AG09309 (cell line): ENCODE measurements at regions not wholly inside any gene's neighbourhood (a gene's known extent, or its start where the extent isn't known, plus 50 kb on each side); places are given as distances from the start of the nearest gene placed in this dataset.

ENCODE experiments used
- DNase-seq: peaks from one replicate; pipeline ENCODE4 v3.0.0-alpha.2; 2010; ENCODE audit warnings: low read depth
- H3K4me3 ChIP-seq: 2 replicates; pipeline ENCODE4 v1.5.1; 2011; ENCODE audit warnings: mild to moderate bottlenecking, low read depth, low read length, moderate library complexity; ENCODE audit not compliant: control insufficient read depth
- CTCF ChIP-seq: IDR thresholded peaks from 2 replicates; pipeline ENCODE4 v1.5.1; 2011; ENCODE audit warnings: mild to moderate bottlenecking, low read depth, low read length, inconsistent platforms; ENCODE audit not compliant: insufficient read depth, control insufficient read depth; ENCODE audit errors: missing control alignments

- no peak overlapping the region for H3K4me3 ChIP-seq
- TF ChIP-seq CTCF: no peak
- no peak for DNase-seq
Measured at GRCh38 chr13:85631801-85632200, 167.4 kb downstream of the SLITRK6 start.

GRCh38 chr13:85626603-85627002, 172.6 kb downstream of the SLITRK6 start:
- TF ChIP-seq CTCF: no peak
- DNase-seq: no peak
- H3K4me3 ChIP-seq: no peak overlapping the region

- no peak for DNase-seq
- no peak for TF ChIP-seq CTCF
- H3K4me3 ChIP-seq: no peak overlapping the region
Measured at GRCh38 chr13:85619321-85619720, 179.9 kb downstream of the SLITRK6 start.

- H3K4me3 ChIP-seq: no peak overlapping the region
- DNase-seq: no peak
- no peak for TF ChIP-seq CTCF
Measured at GRCh38 chr13:85618521-85618920, 180.7 kb downstream of the SLITRK6 start.

- no peak for TF ChIP-seq CTCF
- DNase-seq: no peak
- H3K4me3 ChIP-seq: no peak overlapping the region
Measured at GRCh38 chr13:85616275-85616674, 182.9 kb downstream of the SLITRK6 start.

- no peak for DNase-seq
Measured at GRCh38 chr13:85615031-85615430, 184.2 kb downstream of the SLITRK6 start.

More at GRCh38 chr13:85615031-85615430, 184.2 kb downstream of the SLITRK6 start:
- no peak for TF ChIP-seq CTCF
- no peak overlapping the region for H3K4me3 ChIP-seq
